Gastroesophageal sphincter (tissue), 4 donors: ENCODE measurements at regions not wholly inside any gene's neighbourhood (a gene's known extent, or its start where the extent isn't known, plus 50 kb on each side); places are given as distances from the start of the nearest gene placed in this dataset.
"Not testable (repeated sequence)": the region's sequence is repeated elsewhere in the genome, so short reads cannot be mapped to it uniquely, and the experiment has no call there.

Experiments used
- ATAC-seq: fragments of 150-250 bp; one replicate; pipeline ENCODE4 v1.9.1; 2016; ENCODE audit warnings: mild to moderate bottlenecking, moderate library complexity
- H3K27ac ChIP-seq, 4 donors: fragments of 200-600 bp; sonication (generic) in 3 of 4; 1 replicate in 3 of 4; 2 replicates in 1 of 4; pipeline ENCODE4 v1.5.1; 2016 to 2019
- H3K27me3 ChIP-seq: fragments of 200-600 bp; sonication (generic); one replicate; pipeline ENCODE4 v1.5.1; 2019
- H3K36me3 ChIP-seq, 2 donors: fragments of 200-600 bp; sonication (generic); one replicate each; pipeline ENCODE4 v1.5.1; 2019; ENCODE audit warnings: control low read depth in 1 of 2
- H3K4me1 ChIP-seq, 3 donors: fragments of 200-600 bp; sonication (generic); 1 replicate in 2 of 3; 2 replicates in 1 of 3; pipeline ENCODE4 v1.5.1; 2016 to 2019; ENCODE audit warnings: control low read depth in 2 of 3
- H3K4me3 ChIP-seq, 2 donors: fragments of 200-600 bp; sonication (generic); one replicate each; pipeline ENCODE4 v1.5.1; 2019; ENCODE audit warnings: mild to moderate bottlenecking in 1 of 2, moderate library complexity in 1 of 2
- H3K9me3 ChIP-seq, 3 donors: fragments of 200-600 bp; sonication (generic); one replicate each; pipeline ENCODE4 v1.5.1; 2017 to 2019; ENCODE audit warnings: control low read depth in 2 of 3
- EP300 ChIP-seq: sonication (generic); formaldehyde crosslinking; IDR thresholded peaks from one replicate; pipeline ENCODE4 v1.6.1; 2017; ENCODE audit warnings: antibody characterized with exemption, mild to moderate bottlenecking
- POLR2A ChIP-seq, 2 donors: fragments of 450-650 bp; IDR thresholded peaks; one replicate each; pipeline ENCODE4 v1.6.1; 2017; ENCODE audit warnings: antibody characterized with exemption in 2 of 2, mild to moderate bottlenecking in 2 of 2, moderate library complexity in 1 of 2
- POLR2AphosphoS5 ChIP-seq: sonication (generic); formaldehyde crosslinking; IDR thresholded peaks from one replicate; pipeline ENCODE4 v1.6.1; 2017; ENCODE audit warnings: antibody characterized with exemption
- WGBS, 2 donors: methylation state at CpG; one replicate each; pipeline ENCODE4 v1.1.5; 2018; ENCODE audit warnings: low coverage in 1 of 2; 5-methylcytosine and 5-hydroxymethylcytosine counted together
- TF ChIP-seq, protein P1 (sequence below), 4 experiments: fragments of 200-600 bp in 2 of 4; fragments of 450-650 bp in 2 of 4; sonication (generic) in 1 of 4; IDR thresholded peaks; one replicate each; pipeline ENCODE4 v1.5.1; 2017 to 2019; ENCODE audit warnings: antibody characterized with exemption in 4 of 4, mild to moderate bottlenecking in 2 of 4, moderate library complexity in 2 of 4

GRCh38 chr17:71593078-71593477 is 527.7 kb upstream of the SOX9 start:
- no peaks in the 10 kb centered on the region for H3K27me3 ChIP-seq
- H3K36me3 ChIP-seq, result no peaks in the 10 kb centered on the region
- ATAC-seq, result no peak
- H3K9me3 ChIP-seq, result no peaks in the 10 kb centered on the region
- H3K27ac ChIP-seq, result no peak overlapping the region
- 60% methylated on average over 1 of the region's 1 CpG; no CpG with 5 or more reads in 1 of the 2 donors for WGBS, 2 donors
- no peak for TF ChIP-seq POLR2A (IDR thresholded peaks at IDR 0.05)
- TF ChIP-seq POLR2AphosphoS5, result no peak
- no peak for TF ChIP-seq EP300
- TF ChIP-seq, protein P1, sequence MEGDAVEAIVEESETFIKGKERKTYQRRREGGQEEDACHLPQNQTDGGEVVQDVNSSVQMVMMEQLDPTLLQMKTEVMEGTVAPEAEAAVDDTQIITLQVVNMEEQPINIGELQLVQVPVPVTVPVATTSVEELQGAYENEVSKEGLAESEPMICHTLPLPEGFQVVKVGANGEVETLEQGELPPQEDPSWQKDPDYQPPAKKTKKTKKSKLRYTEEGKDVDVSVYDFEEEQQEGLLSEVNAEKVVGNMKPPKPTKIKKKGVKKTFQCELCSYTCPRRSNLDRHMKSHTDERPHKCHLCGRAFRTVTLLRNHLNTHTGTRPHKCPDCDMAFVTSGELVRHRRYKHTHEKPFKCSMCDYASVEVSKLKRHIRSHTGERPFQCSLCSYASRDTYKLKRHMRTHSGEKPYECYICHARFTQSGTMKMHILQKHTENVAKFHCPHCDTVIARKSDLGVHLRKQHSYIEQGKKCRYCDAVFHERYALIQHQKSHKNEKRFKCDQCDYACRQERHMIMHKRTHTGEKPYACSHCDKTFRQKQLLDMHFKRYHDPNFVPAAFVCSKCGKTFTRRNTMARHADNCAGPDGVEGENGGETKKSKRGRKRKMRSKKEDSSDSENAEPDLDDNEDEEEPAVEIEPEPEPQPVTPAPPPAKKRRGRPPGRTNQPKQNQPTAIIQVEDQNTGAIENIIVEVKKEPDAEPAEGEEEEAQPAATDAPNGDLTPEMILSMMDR (IDR thresholded peaks at IDR 0.05), result no peak
- no peak overlapping the region for H3K4me3 ChIP-seq
- no peaks in the 10 kb centered on the region for H3K4me1 ChIP-seq

DNA sequence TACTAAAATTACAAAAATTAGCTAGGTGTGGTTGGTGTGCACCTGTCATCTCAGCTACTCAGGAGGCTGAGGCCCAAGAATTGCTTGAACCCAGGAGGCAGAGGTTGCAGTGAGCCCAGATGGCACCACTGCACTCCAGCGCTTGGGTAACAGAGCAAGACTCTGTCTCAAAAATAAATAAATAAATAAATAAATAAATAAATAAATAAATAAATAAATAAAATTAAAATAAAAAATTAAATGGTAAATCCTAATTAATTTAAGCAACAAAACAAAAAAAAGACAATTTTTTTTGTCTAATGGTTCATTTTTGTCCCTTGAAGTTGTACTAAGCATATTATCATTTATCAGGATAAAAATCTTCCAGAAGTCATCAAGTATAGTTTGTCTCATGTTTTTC is 521.2 kb upstream of the SOX9 start:
- not testable (repeated sequence) for H3K36me3 ChIP-seq, H3K27ac ChIP-seq, H3K27me3 ChIP-seq, H3K4me3 ChIP-seq, ATAC-seq, H3K9me3 ChIP-seq
- 100% methylated on average over 1 of the region's 1 CpG for WGBS, 2 donors
- peaks cover 0 to 11% (median 0%) of the 10 kb centered on the region in 3 donors for H3K4me1 ChIP-seq

- Histone ChIP-seq H3K27me3 (no peaks in the 10 kb centered on the region), H3K36me3 (no peaks in the 10 kb centered on the region), H3K4me1 (peaks cover 0 to 11% (median 0%) of the 10 kb centered on the region in 3 donors), H3K27ac (no peak overlapping the region), H3K9me3 (no peaks in the 10 kb centered on the region), H3K4me3 (no peak overlapping the region)
- TF ChIP-seq POLR2A (IDR thresholded peaks at IDR 0.05), result no peak
- no peak for ATAC-seq
- WGBS, 2 donors, result 30 to 58% methylated on average over 6 to 8 of the region's 8 CpGs
Measured at GRCh38 chr17:71600137-71600789, 520.6 kb upstream of the SOX9 start.

DNA sequence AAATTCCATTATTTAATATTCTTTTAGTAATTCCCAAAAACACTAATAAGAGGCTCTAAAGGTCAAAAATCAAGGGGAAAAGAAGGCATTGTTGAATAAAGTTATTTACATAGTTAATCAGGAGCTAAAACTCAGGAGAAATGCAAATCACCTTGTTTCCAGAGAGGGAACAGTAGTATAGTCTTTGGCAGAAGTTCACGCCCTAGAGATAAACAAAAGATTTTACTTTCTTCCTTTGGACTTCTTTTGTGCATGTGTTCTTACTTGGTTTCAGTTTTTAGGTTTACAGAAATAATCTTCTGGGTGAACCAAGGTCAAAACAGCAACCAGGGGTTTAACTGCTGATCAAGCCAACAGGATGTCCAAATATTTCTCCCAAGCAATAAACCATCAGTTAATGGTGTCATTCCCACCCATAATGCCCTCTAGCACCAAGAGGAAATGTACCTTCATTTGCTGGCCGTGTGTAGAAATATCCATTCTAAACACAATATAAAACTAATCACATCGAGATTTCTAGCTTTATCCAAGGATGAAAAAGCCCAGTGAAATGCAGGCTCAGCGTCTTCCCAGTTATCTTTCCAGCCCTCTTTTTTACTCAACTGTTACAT is 518.8 kb upstream of the SOX9 start:
- Histone ChIP-seq H3K27me3 (no peaks in the 10 kb centered on the region), H3K36me3 (no peaks in the 10 kb centered on the region), H3K4me1 (peaks cover 0 to 11% (median 0%) of the 10 kb centered on the region in 3 donors), H3K4me3 (no peak overlapping the region), H3K9me3 (no peaks in the 10 kb centered on the region), H3K27ac (peak overlapping the region in 1 of 4 donors; percentile 0)
- no peak for ATAC-seq
- TF ChIP-seq POLR2A (IDR thresholded peaks at IDR 0.05) (no peak), EP300 (no peak), POLR2AphosphoS5 (no peak)
- TF ChIP-seq, protein P1 (IDR thresholded peaks at IDR 0.05), result no peak
- WGBS, 2 donors, result 25 to 50% methylated on average over 4 of the region's 4 CpGs

- Histone ChIP-seq H3K4me1 (no peaks in the 10 kb centered on the region), H3K9me3 (peaks cover 0 to 21% (median 0%) of the 10 kb centered on the region in 3 donors), H3K36me3 (no peaks in the 10 kb centered on the region), H3K27ac (no peak overlapping the region), H3K4me3 (no peak overlapping the region), H3K27me3 (no peaks in the 10 kb centered on the region)
- ATAC-seq, result no peak
- TF ChIP-seq EP300 (no peak), POLR2AphosphoS5 (no peak), POLR2A (IDR thresholded peaks at IDR 0.05) (no peak)
- TF ChIP-seq, protein P1 (IDR thresholded peaks at IDR 0.05), result no peak
Measured at GRCh38 chr17:71613996-71614395, 506.8 kb upstream of the SOX9 start.

- no peak for ATAC-seq
- no peaks in the 10 kb centered on the region for H3K27me3 ChIP-seq
Measured at GRCh38 chr17:71615820-71616219, 505.0 kb upstream of the SOX9 start.

DNA sequence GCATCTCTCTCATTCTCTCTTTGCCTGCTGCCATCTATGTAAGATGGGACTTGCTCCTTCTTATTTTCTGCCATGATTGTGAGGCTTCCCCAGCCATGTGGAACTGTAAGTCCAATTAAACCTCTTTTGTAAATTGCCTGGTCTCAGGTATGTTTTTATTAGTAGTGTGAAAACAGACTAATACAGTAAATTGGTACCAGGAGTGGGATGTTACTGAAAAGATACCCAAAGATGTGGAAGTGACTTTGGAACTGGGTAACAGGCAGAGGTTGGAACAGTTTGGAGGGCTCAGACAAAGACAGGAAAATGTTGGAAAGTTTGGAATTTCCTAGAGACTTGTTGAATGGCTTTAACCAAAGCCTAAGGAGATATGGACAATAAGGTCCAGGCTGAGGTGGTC is 503.1 kb upstream of the SOX9 start:
- not testable (repeated sequence) for ATAC-seq, H3K4me1 ChIP-seq, H3K27me3 ChIP-seq, H3K4me3 ChIP-seq, H3K27ac ChIP-seq, H3K36me3 ChIP-seq
- peaks cover 0 to 15% (median 0%) of the 10 kb centered on the region in 3 donors for H3K9me3 ChIP-seq

More at GRCh38 chr17:71615820-71616219, 505.0 kb upstream of the SOX9 start:
- Histone ChIP-seq H3K4me3 (no peak overlapping the region), H3K9me3 (peaks cover 0 to 21% (median 0%) of the 10 kb centered on the region in 3 donors), H3K27ac (no peak overlapping the region), H3K4me1 (no peaks in the 10 kb centered on the region), H3K36me3 (no peaks in the 10 kb centered on the region)
- 55 to 88% methylated on average over 4 of the region's 4 CpGs for WGBS, 2 donors
- no peak for TF ChIP-seq POLR2AphosphoS5
- TF ChIP-seq EP300, result no peak
- TF ChIP-seq, protein P1 (IDR thresholded peaks at IDR 0.05), result no peak
- TF ChIP-seq POLR2A (IDR thresholded peaks at IDR 0.05), result no peak
